B cell (primary cell): ENCODE measurements at regions not wholly inside any gene's neighbourhood (a gene's known extent, or its start where the extent isn't known, plus 50 kb on each side); places are given as distances from the start of the nearest gene placed in this dataset.

ENCODE experiments used
- ATAC-seq: fragments of 200-7000 bp; cut with Tn5 transposase; one replicate; pipeline ENCODE4 v1.10.0; 2021; ENCODE audit warnings: low read depth, mild to moderate bottlenecking, moderate number of reproducible peaks, moderate library complexity
- CTCF ChIA-PET: fragments of 350-600 bp; sonication (Branson Sonifier 250); formaldehyde crosslinking; loops from one replicate; lab custom pipeline; 2021; ENCODE audit warnings: antibody characterized with exemption, inconsistent platforms; lab: Charles Lee
- POLR2A ChIA-PET: fragments of 350-600 bp; sonication (Branson Sonifier 250); formaldehyde crosslinking; loops from one replicate; lab custom pipeline; 2021; ENCODE audit warnings: antibody characterized with exemption; lab: Charles Lee
- DNase-seq: peaks from one replicate; pipeline ENCODE4 v3.0.0; 2013
- H2AFZ ChIP-seq: 2 replicates; pipeline ENCODE4 v1.6.1; 2012; ENCODE audit warnings: mild to moderate bottlenecking, low read depth, low read length; ENCODE audit not compliant: insufficient read depth, poor library complexity, severe bottlenecking
- H3K27ac ChIP-seq, 2 donors: 1 replicate in 1 of 2; 2 replicates in 1 of 2; pipeline ENCODE4 v1.5.1; 2012 to 2013; ENCODE audit warnings: low read length in 2 of 2, mild to moderate bottlenecking in 2 of 2, moderate library complexity in 1 of 2
- H3K27me3 ChIP-seq, 4 experiments: fragments of 200-600 bp in 1 of 4; sonication (generic) in 1 of 4; replicated peaks in 1 of 4; 1 replicate in 2 of 4; 2 replicates in 2 of 4; pipeline versions ENCODE4 v1.6.1 to v1.7.0; 2013 to 2016; ENCODE audit warnings: low read length in 3 of 4, mild to moderate bottlenecking in 2 of 4, mixed read lengths in 1 of 4, moderate library complexity in 1 of 4; ENCODE audit not compliant: insufficient read depth in 4 of 4, control insufficient read depth in 3 of 4; ENCODE audit errors: control extremely low read depth in 1 of 4
- H3K36me3 ChIP-seq, 2 experiments: replicated peaks in 1 of 2; 1 replicate in 1 of 2; 2 replicates in 1 of 2; pipeline versions ENCODE4 v1.6.1 to v1.7.1; 2013; ENCODE audit warnings: low read length in 1 of 2; ENCODE audit not compliant: insufficient read depth in 2 of 2, control insufficient read depth in 1 of 2; ENCODE audit errors: control extremely low read depth in 1 of 2, extremely low read depth in 1 of 2
- H3K4me1 ChIP-seq, 2 donors: fragments of 200-600 bp in 1 of 2; sonication (generic) in 1 of 2; 1 replicate in 1 of 2; 2 replicates in 1 of 2; pipeline versions ENCODE4 v1.5.1 to v1.6.1; 2013 to 2017; ENCODE audit warnings: low read length in 2 of 2; ENCODE audit not compliant: control insufficient read depth in 2 of 2, insufficient read depth in 2 of 2
- H3K4me2 ChIP-seq: replicated peaks from 2 replicates; pipeline ENCODE3; 2012; ENCODE audit warnings: mild to moderate bottlenecking, low read depth, low read length; ENCODE audit not compliant: poor library complexity, severe bottlenecking
- H3K4me3 ChIP-seq, 5 experiments: fragments of 200-600 bp in 1 of 5; sonication (generic) in 1 of 5; 1 replicate in 3 of 5; 2 replicates in 2 of 5; pipeline versions ENCODE4 v1.5.1 to v1.7.0; 2011 to 2016; ENCODE audit warnings: low read length in 4 of 5, mild to moderate bottlenecking in 4 of 5, low read depth in 2 of 5, control low read depth in 1 of 5, moderate library complexity in 1 of 5; ENCODE audit not compliant: insufficient read depth in 1 of 5; ENCODE audit errors: control extremely low read depth in 1 of 5, extremely low read depth in 1 of 5
- H3K79me2 ChIP-seq: fragments of 200-600 bp; sonication (generic); one replicate; pipeline ENCODE4 v1.6.0; 2016; ENCODE audit warnings: low read length; ENCODE audit not compliant: control insufficient read depth, insufficient read depth
- H3K9ac ChIP-seq: fragments of 200-600 bp; sonication (generic); 2 replicates; pipeline ENCODE4 v1.6.1; 2017; ENCODE audit warnings: mild to moderate bottlenecking, low read length, moderate library complexity
- H3K9me3 ChIP-seq, 3 donors: one replicate each; pipeline versions ENCODE4 v1.6.1 to v1.7.1; 2013; ENCODE audit warnings: low read length in 2 of 3; ENCODE audit not compliant: control insufficient read depth in 2 of 3, insufficient read depth in 1 of 3; ENCODE audit errors: control extremely low read depth in 1 of 3
- H4K20me1 ChIP-seq: 2 replicates; pipeline ENCODE4 v1.6.0; 2012; ENCODE audit warnings: mild to moderate bottlenecking, low read length; ENCODE audit not compliant: insufficient read depth, control insufficient read depth, poor library complexity, severe bottlenecking
- H3K27ac Mint-ChIP-seq: one replicate; pipeline ENCODE4 v1.8.0; 2021; ENCODE audit warnings: mixed read lengths
- H3K27me3 Mint-ChIP-seq: one replicate; pipeline ENCODE4 v1.8.0; 2021; ENCODE audit warnings: mixed read lengths
- H3K4me1 Mint-ChIP-seq: one replicate; pipeline ENCODE4 v1.8.0; 2021; ENCODE audit warnings: mixed read lengths
- H3K4me3 Mint-ChIP-seq: one replicate; pipeline ENCODE4 v1.8.0; 2021; ENCODE audit warnings: mixed read lengths
- H3K9me3 Mint-ChIP-seq: one replicate; pipeline ENCODE4 v1.8.0; 2022; ENCODE audit warnings: mixed read lengths; ENCODE audit not compliant: insufficient read depth
- CTCF ChIP-seq: fragments of 200-600 bp; IDR thresholded peaks from one replicate; pipeline ENCODE4 v1.8.0; 2022; ENCODE audit warnings: antibody characterized with exemption, mild to moderate bottlenecking
- EZH2 ChIP-seq: IDR thresholded peaks from 2 replicates; pipeline ENCODE4 v1.6.1; 2012; ENCODE audit warnings: borderline replicate concordance, low read depth, mild to moderate bottlenecking, moderate library complexity, low read length; ENCODE audit not compliant: insufficient read depth, poor library complexity, severe bottlenecking
- WGBS: methylation state at CpG from one replicate; pipeline ENCODE4 v1.1.5; 2013; ENCODE audit warnings: missing lambda C conversion rate; ENCODE audit not compliant: insufficient coverage; 5-methylcytosine and 5-hydroxymethylcytosine counted together
- intact Hi-C: fragments of 100-400 bp; cut with micrococcal nuclease; formaldehyde crosslinking; loops from one replicate; pipeline ENCODE4 v1.10.0; 2022

GRCh38 chr6:4446982-4447381, 311.6 kb upstream of the ECI2 start:
- no peaks in the 10 kb centered on the region for H3K79me2 ChIP-seq
- peaks cover 8% of the 10 kb centered on the region for H3K9me3 Mint-ChIP-seq
- H3K27me3 ChIP-seq = no peaks in the 10 kb centered on the region
- peaks cover 17% of the 10 kb centered on the region for H3K4me1 Mint-ChIP-seq
- CTCF ChIA-PET = no interaction called here
- intact Hi-C loops = loop anchor here (5.0 kb wide), 1 partner anchor 40 kb away; no protein-coding TSS in a partner anchor
- ATAC-seq (peak; percentile 72), DNase-seq (peak; percentile 32)
- peak overlapping the region in 1 of 2 donors; percentile 63 for H3K27ac ChIP-seq
- H2AFZ ChIP-seq = peak overlapping the region; percentile 41
- 70% methylated on average over 2 of the region's 8 CpGs for WGBS
- peak overlapping the region; percentile 65 for H3K4me3 Mint-ChIP-seq
- H3K27ac Mint-ChIP-seq = peak overlapping the region; percentile 61
- peaks cover 10 to 11% of the 10 kb centered on the region in 2 donors for H3K4me1 ChIP-seq
- POLR2A ChIA-PET = no interaction called here
- peak overlapping the region; percentile 53 for H3K4me2 ChIP-seq
- no peaks in the 10 kb centered on the region for H3K36me3 ChIP-seq
- H4K20me1 ChIP-seq = no peaks in the 10 kb centered on the region
- H3K9me3 ChIP-seq = peaks cover 0 to 16% (median 4%) of the 10 kb centered on the region in 3 donors
- peak overlapping the region; percentile 22 for H3K9ac ChIP-seq
- no peak overlapping the region for H3K4me3 ChIP-seq
- TF ChIP-seq EZH2 (no peak), CTCF (no peak)
- H3K27me3 Mint-ChIP-seq = peaks cover 4% of the 10 kb centered on the region

- peaks cover 9% of the 10 kb centered on the region for H3K4me1 Mint-ChIP-seq
- TF ChIP-seq EZH2 (no peak), CTCF (no peak)
- H3K4me1 ChIP-seq = peaks cover 4 to 5% of the 10 kb centered on the region in 2 donors
- no peak overlapping the region for H3K9ac ChIP-seq
- peaks cover 0 to 8% (median 4%) of the 10 kb centered on the region in 3 donors for H3K9me3 ChIP-seq
- no peaks in the 10 kb centered on the region for H3K27me3 ChIP-seq
- no peak overlapping the region for H3K27ac Mint-ChIP-seq
- DNase-seq = no peak
- H3K79me2 ChIP-seq = no peaks in the 10 kb centered on the region
- no peak overlapping the region for H3K4me3 Mint-ChIP-seq
- H3K4me2 ChIP-seq = no peak overlapping the region
- no peaks in the 10 kb centered on the region for H4K20me1 ChIP-seq
- peaks cover 6% of the 10 kb centered on the region for H3K9me3 Mint-ChIP-seq
- ATAC-seq = no peak
- H2AFZ ChIP-seq = no peak overlapping the region
- ChIA-PET CTCF (no interaction called here), POLR2A (no interaction called here)
- H3K27ac ChIP-seq = no peak overlapping the region
- intact Hi-C loops = no loop called here
- H3K27me3 Mint-ChIP-seq = no peaks in the 10 kb centered on the region
- H3K4me3 ChIP-seq = no peak overlapping the region
- H3K36me3 ChIP-seq = no peaks in the 10 kb centered on the region
Measured at GRCh38 chr6:4441981-4442434, 306.6 kb upstream of the ECI2 start.
